Neural crest cell (in vitro differentiated cells): ENCODE measurements at regions not wholly inside any gene's neighbourhood (a gene's known extent, or its start where the extent isn't known, plus 50 kb on each side); places are given as distances from the start of the nearest gene placed in this dataset.

Experiments used
- DNase-seq: peaks from one replicate; pipeline ENCODE4 v3.0.0; 2021; ENCODE audit warnings: low read depth, mixed read lengths, low spot score
- H3K27ac Mint-ChIP-seq: one replicate; pipeline ENCODE4 v1.8.0; 2021; ENCODE audit warnings: mild to moderate bottlenecking, mixed read lengths; ENCODE audit not compliant: unreplicated experiment
- H3K27me3 Mint-ChIP-seq: 2 replicates; pipeline ENCODE4 v1.8.0; 2021; ENCODE audit warnings: low read depth, mild to moderate bottlenecking, mixed read lengths
- H3K36me3 Mint-ChIP-seq: 2 replicates; pipeline ENCODE4 v1.8.0; 2021; ENCODE audit warnings: low read depth, mild to moderate bottlenecking, mixed read lengths
- H3K4me1 Mint-ChIP-seq: 2 replicates; pipeline ENCODE4 v1.8.0; 2021; ENCODE audit warnings: mixed read lengths
- H3K4me3 Mint-ChIP-seq: one replicate; pipeline ENCODE4 v1.8.0; 2021; ENCODE audit warnings: mild to moderate bottlenecking, mixed read lengths
- H3K9me3 Mint-ChIP-seq: 2 replicates; pipeline ENCODE4 v1.8.0; 2021; ENCODE audit warnings: mixed read lengths
- TF ChIP-seq, protein P1 (sequence below): fragments of 200-600 bp; sonication (generic); conservative IDR thresholded peaks from 2 replicates; pipeline ENCODE4 v1.5.0; 2021; ENCODE audit warnings: antibody characterized with exemption, mild to moderate bottlenecking

DNA sequence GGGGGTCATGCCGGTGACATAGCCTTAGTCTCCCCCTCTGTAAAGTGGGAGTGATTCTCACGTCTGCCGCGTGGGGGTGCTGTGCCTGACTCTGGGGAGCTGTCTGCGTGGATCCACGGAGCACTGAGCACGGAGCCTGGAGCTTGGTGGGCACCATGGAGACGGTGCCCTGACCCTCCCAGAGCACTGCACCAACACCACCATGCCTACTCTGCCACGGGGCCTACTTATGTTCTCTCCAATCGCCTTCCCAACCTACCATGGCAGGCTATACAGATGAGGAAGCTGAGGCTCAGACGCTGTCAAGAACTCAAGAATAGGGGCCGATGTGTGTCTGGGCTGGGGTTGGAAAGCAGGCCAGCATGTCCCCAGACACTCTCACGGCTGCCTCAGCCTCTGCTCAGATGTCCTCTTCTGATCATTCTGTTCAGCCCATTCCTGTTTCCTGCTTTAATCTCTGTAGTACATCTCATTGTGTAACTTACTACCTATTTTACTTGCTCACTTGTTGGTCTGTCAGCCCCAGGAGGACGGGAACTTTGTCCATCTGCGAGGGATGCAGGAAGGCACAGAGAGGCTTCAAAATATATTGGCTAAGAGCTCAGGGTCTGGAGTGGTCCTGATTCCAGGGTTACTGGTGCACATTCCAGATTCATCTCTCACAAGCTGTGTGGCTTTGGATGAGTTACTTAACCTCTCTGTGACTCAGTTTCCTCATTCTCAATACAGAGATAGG, 168.1 kb upstream of the HS6ST1 start:
- Mint-ChIP-seq H3K9me3 (no peaks in the 10 kb centered on the region), H3K27ac (peak overlapping the region; percentile 4), H3K4me3 (no peak overlapping the region), H3K4me1 (no peaks in the 10 kb centered on the region), H3K27me3 (no peaks in the 10 kb centered on the region), H3K36me3 (no peaks in the 10 kb centered on the region)
- DNase-seq = no peak
- TF ChIP-seq, protein P1, sequence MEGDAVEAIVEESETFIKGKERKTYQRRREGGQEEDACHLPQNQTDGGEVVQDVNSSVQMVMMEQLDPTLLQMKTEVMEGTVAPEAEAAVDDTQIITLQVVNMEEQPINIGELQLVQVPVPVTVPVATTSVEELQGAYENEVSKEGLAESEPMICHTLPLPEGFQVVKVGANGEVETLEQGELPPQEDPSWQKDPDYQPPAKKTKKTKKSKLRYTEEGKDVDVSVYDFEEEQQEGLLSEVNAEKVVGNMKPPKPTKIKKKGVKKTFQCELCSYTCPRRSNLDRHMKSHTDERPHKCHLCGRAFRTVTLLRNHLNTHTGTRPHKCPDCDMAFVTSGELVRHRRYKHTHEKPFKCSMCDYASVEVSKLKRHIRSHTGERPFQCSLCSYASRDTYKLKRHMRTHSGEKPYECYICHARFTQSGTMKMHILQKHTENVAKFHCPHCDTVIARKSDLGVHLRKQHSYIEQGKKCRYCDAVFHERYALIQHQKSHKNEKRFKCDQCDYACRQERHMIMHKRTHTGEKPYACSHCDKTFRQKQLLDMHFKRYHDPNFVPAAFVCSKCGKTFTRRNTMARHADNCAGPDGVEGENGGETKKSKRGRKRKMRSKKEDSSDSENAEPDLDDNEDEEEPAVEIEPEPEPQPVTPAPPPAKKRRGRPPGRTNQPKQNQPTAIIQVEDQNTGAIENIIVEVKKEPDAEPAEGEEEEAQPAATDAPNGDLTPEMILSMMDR = no peak

DNA sequence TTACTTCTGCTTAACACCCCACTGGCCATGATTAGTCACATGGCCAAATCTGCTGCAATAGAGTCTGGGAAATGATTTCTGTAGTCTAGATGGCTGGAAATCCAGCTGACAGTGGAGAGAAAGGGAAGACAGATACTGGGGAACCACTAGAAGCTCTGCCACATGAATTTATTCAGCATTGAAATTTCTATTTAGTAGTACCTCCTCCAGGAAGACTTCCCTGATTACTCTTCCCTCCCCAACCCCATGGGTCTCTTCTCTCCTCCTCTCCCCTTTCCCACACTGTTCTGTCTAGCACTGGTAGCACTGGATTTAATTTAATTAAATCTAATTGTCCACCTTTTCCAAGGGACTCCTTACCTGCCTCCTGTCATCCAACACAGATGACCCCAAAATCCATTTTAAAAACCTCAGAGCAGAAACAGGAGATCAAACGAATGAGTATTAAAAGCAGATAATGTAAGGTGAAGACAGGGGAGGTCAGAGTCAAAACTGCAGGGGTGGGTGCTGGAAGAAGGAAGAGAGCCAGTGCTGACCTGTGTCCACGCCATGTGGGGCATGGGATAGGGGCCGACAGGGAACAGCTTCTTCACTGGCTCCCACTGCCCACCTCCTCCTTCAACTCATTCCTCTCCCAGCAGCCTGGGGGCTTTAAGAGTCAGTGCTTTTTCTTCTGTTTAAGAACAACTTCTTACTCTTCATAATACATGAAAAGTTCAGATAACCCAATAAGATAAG, 169.2 kb upstream of the HS6ST1 start:
- DNase-seq = no peak

DNA sequence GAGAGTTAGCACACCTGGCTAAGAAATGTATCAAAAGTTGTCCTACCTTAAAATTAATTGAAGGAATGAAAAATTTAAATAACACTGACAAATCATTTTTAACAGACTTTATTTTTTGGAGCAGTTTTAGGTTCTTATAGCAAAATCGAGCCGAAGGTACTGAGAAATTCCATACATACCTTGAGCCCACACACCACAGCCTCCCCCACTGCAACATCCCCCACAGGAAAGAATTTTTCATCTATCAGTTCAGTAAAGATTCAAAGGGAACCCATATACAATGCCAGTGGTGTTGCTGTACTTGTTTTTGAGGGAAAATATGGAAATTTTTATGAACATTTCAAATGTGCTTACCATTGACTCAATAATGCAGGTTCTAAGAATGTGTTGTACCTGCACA, 169.8 kb upstream of the HS6ST1 start:
- no peaks in the 10 kb centered on the region for H3K4me1 Mint-ChIP-seq
- DNase-seq = no peak
- TF ChIP-seq, protein P1 = no peak
- H3K27ac Mint-ChIP-seq = no peak overlapping the region
- H3K36me3 Mint-ChIP-seq = no peaks in the 10 kb centered on the region
- H3K4me3 Mint-ChIP-seq = no peak overlapping the region
- no peaks in the 10 kb centered on the region for H3K27me3 Mint-ChIP-seq
- H3K9me3 Mint-ChIP-seq = no peaks in the 10 kb centered on the region

More for the DNA sequence above, 169.2 kb upstream of the HS6ST1 start:
- H3K27ac Mint-ChIP-seq = no peak overlapping the region
- TF ChIP-seq, protein P1 = no peak
- H3K4me1 Mint-ChIP-seq = no peaks in the 10 kb centered on the region
- H3K36me3 Mint-ChIP-seq = no peaks in the 10 kb centered on the region
- no peaks in the 10 kb centered on the region for H3K27me3 Mint-ChIP-seq
- no peaks in the 10 kb centered on the region for H3K9me3 Mint-ChIP-seq
- no peak overlapping the region for H3K4me3 Mint-ChIP-seq

DNA sequence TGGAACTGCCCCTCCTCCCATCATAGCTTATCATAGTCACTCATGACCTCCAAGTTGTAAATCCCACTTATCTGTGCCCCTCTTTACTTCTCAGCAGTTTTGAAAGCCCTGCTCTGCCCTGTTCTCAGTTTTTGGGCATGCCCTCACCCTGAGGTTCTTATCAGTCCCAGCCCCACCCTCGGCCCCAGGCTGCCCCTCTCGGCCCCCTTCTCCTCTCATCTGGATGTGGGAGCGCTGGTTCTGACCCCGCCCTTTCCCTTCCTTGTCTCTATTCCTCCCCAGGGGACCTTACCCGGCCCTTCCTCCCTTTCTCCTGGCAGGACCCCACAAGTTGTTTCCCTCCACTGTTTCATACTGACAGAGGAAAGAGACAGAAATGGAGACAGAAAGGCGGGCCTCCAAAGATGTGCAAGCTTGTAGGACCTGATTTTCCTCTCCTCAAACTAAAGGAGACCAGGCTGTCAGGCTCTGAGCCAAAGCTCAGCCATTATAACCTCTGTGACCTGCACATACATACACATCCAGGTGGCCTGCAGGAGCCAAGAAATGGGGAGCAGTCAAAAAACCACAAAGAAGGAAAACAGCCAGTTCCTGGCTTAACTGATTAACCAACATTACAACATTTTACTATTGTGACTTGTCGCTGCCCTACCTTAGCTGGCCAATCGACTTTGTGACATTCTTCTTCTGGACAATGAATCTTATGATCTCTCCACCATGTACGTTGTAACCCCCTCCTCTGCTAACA, 171.0 kb upstream of the HS6ST1 start:
- TF ChIP-seq, protein P1 = no peak
- no peak for DNase-seq
- Mint-ChIP-seq H3K9me3 (no peaks in the 10 kb centered on the region), H3K4me3 (no peak overlapping the region), H3K27me3 (no peaks in the 10 kb centered on the region), H3K36me3 (no peaks in the 10 kb centered on the region), H3K4me1 (no peaks in the 10 kb centered on the region), H3K27ac (no peak overlapping the region)

DNA sequence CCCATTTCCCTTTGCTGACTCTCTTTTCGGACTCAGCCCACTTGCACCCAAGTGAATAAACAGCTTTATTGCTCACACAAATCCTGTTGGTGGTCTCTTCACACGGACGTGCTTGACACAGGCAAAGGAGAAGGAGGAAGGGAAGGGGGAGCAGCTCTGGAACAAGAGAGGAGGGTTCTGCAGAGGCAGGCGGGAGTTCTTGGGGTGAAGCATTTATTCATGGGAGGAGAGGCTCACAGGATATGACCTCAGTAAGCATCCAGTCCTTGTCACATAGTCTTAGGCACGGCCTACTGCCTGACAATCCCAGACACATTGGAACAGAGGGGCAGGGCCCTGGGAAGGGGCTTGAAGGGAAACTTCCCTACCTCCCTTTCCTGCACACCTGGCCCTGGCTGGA, 171.7 kb upstream of the HS6ST1 start:
- Mint-ChIP-seq H3K9me3 (no peaks in the 10 kb centered on the region), H3K4me3 (no peak overlapping the region), H3K27me3 (no peaks in the 10 kb centered on the region), H3K27ac (no peak overlapping the region), H3K36me3 (no peaks in the 10 kb centered on the region), H3K4me1 (no peaks in the 10 kb centered on the region)
- DNase-seq = no peak
- TF ChIP-seq, protein P1 = no peak
